H9 (cell line): ENCODE measurements at regions not wholly inside any gene's neighbourhood (a gene's known extent, or its start where the extent isn't known, plus 50 kb on each side); places are given as distances from the start of the nearest gene placed in this dataset.

Experiments
- DNase-seq: peaks from one replicate; pipeline ENCODE4 v3.0.0-alpha.2; 2017
- H2AFZ ChIP-seq: one replicate; pipeline ENCODE4 v1.6.1; 2013; ENCODE audit warnings: mild to moderate bottlenecking, low read length, control low read depth, moderate library complexity
- H2AK5ac ChIP-seq: 2 replicates; pipeline ENCODE4 v1.6.1; 2013; ENCODE audit warnings: low read length, control low read depth, mixed read lengths; ENCODE audit not compliant: insufficient read length
- H2BK120ac ChIP-seq: one replicate; pipeline ENCODE4 v1.6.1; 2013; ENCODE audit warnings: low read depth, mild to moderate bottlenecking, low read length, control low read depth, inconsistent platforms; ENCODE audit not compliant: poor library complexity, severe bottlenecking
- H2BK12ac ChIP-seq: 2 replicates; pipeline ENCODE4 v1.6.1; 2013; ENCODE audit warnings: low read length, control low read depth, mixed read lengths, low read depth; ENCODE audit not compliant: insufficient read length
- H2BK15ac ChIP-seq: 2 replicates; pipeline ENCODE4 v1.6.1; 2013; ENCODE audit warnings: low read depth, low read length, control low read depth
- H2BK20ac ChIP-seq: one replicate; pipeline ENCODE4 v1.6.1; 2013; ENCODE audit warnings: low read depth, mild to moderate bottlenecking, low read length, control low read depth, inconsistent platforms; ENCODE audit not compliant: poor library complexity, severe bottlenecking
- H2BK5ac ChIP-seq: 2 replicates; pipeline ENCODE4 v1.6.1; 2013; ENCODE audit warnings: low read length, control low read depth, mixed read lengths; ENCODE audit not compliant: insufficient read length
- H3K14ac ChIP-seq: 2 replicates; pipeline ENCODE4 v1.6.1; 2013; ENCODE audit warnings: low read length, control low read depth; ENCODE audit not compliant: insufficient read depth
- H3K18ac ChIP-seq: 2 replicates; pipeline ENCODE4 v1.6.1; 2013; ENCODE audit warnings: low read depth, mild to moderate bottlenecking, mixed read lengths, low read length, control low read depth; ENCODE audit not compliant: insufficient read length
- H3K23ac ChIP-seq: 2 replicates; pipeline ENCODE4 v1.6.1; 2013; ENCODE audit warnings: low read length, control low read depth, mixed read lengths, low read depth; ENCODE audit not compliant: insufficient read length
- H3K23me2 ChIP-seq: 2 replicates; pipeline ENCODE4 v1.6.1; 2013; ENCODE audit warnings: low read depth, mild to moderate bottlenecking, mixed read lengths, low read length, control low read depth; ENCODE audit not compliant: insufficient read length, poor library complexity, severe bottlenecking
- H3K27ac ChIP-seq: 2 replicates; pipeline ENCODE4 v1.5.1; 2013; ENCODE audit warnings: low read length, control low read depth, mixed read lengths, low read depth; ENCODE audit not compliant: insufficient read length
- H3K27me3 ChIP-seq: 2 replicates; pipeline ENCODE4 v1.6.1; 2013; ENCODE audit warnings: low read length, control low read depth, inconsistent platforms; ENCODE audit not compliant: insufficient read depth
- H3K4ac ChIP-seq: 2 replicates; pipeline ENCODE4 v1.6.1; 2013; ENCODE audit warnings: low read depth, mild to moderate bottlenecking, control low read depth, inconsistent platforms, low read length, moderate library complexity
- H3K4me1 ChIP-seq: 2 replicates; pipeline ENCODE4 v1.6.1; 2013; ENCODE audit warnings: low read length, control low read depth, inconsistent platforms; ENCODE audit not compliant: insufficient read depth
- H3K4me2 ChIP-seq: 2 replicates; pipeline ENCODE4 v1.6.1; 2013; ENCODE audit warnings: low read length, control low read depth, mixed read lengths; ENCODE audit not compliant: insufficient read length, insufficient read depth
- H3K56ac ChIP-seq: 2 replicates; pipeline ENCODE4 v1.6.1; 2013; ENCODE audit warnings: low read depth, mild to moderate bottlenecking, mixed read lengths, low read length, control low read depth; ENCODE audit not compliant: insufficient read length
- H3K79me1 ChIP-seq: 2 replicates; pipeline ENCODE4 v1.6.1; 2013; ENCODE audit warnings: low read depth, mild to moderate bottlenecking, moderate library complexity, low read length, control low read depth, inconsistent platforms; ENCODE audit not compliant: insufficient read depth, poor library complexity, severe bottlenecking
- H3K79me2 ChIP-seq: 2 replicates; pipeline ENCODE4 v1.6.1; 2013; ENCODE audit warnings: low read length, control low read depth, inconsistent platforms; ENCODE audit not compliant: insufficient read depth
- H3K9ac ChIP-seq: 2 replicates; pipeline ENCODE4 v1.6.1; 2013; ENCODE audit warnings: low read length, control low read depth, mixed read lengths; ENCODE audit not compliant: insufficient read length; ENCODE audit errors: extremely low read depth
- H3K9me3 ChIP-seq: one replicate; pipeline ENCODE4 v1.6.1; 2013; ENCODE audit warnings: low read depth, low read length, inconsistent platforms; ENCODE audit not compliant: control insufficient read depth
- H3T11ph ChIP-seq: one replicate; pipeline ENCODE4 v1.6.1; 2013; ENCODE audit warnings: mild to moderate bottlenecking, low read length, control low read depth, inconsistent platforms
- H4K20me1 ChIP-seq: one replicate; pipeline ENCODE4 v1.6.1; 2013; ENCODE audit not compliant: control insufficient read depth, insufficient read length, insufficient read depth
- H4K5ac ChIP-seq: 2 replicates; pipeline ENCODE4 v1.6.1; 2013; ENCODE audit warnings: low read depth, mild to moderate bottlenecking, mixed read lengths, low read length, control low read depth; ENCODE audit not compliant: insufficient read length
- H4K8ac ChIP-seq: replicated peaks from 2 replicates; pipeline ENCODE4 v1.6.1; 2013; ENCODE audit warnings: low read length, control low read depth, mixed read lengths, low read depth; ENCODE audit not compliant: insufficient read length
- H4K91ac ChIP-seq: 2 replicates; pipeline ENCODE4 v1.6.1; 2013; ENCODE audit warnings: low read depth, mild to moderate bottlenecking, moderate library complexity, mixed read lengths, low read length, control low read depth; ENCODE audit not compliant: insufficient read length
- H3K27ac Mint-ChIP-seq, 3 experiments: 2 replicates in 2 of 3; 3 replicates in 1 of 3; pipeline ENCODE4 v1.8.0; 2020 to 2021; ENCODE audit warnings: mixed read lengths in 3 of 3, mild to moderate bottlenecking in 1 of 3, moderate library complexity in 1 of 3
- H3K27me3 Mint-ChIP-seq: 2 replicates; pipeline ENCODE4 v1.8.0; 2021; ENCODE audit warnings: low read depth, mild to moderate bottlenecking, moderate library complexity, mixed read lengths
- H3K36me3 Mint-ChIP-seq, 3 experiments: 2 replicates in 2 of 3; 3 replicates in 1 of 3; pipeline ENCODE4 v1.8.0; 2020 to 2021; ENCODE audit warnings: low read depth in 3 of 3, mixed read lengths in 3 of 3; ENCODE audit not compliant: insufficient read depth in 1 of 3
- H3K4me1 Mint-ChIP-seq, 2 experiments: 2 replicates each; pipeline ENCODE4 v1.8.0; 2020; ENCODE audit warnings: mixed read lengths in 2 of 2
- H3K4me3 Mint-ChIP-seq, 2 experiments: 2 replicates in 1 of 2; 3 replicates in 1 of 2; pipeline ENCODE4 v1.8.0; 2020 to 2021; ENCODE audit warnings: mild to moderate bottlenecking in 2 of 2, mixed read lengths in 2 of 2, moderate library complexity in 1 of 2
- H3K9me3 Mint-ChIP-seq, 2 experiments: 2 replicates in 1 of 2; 3 replicates in 1 of 2; pipeline ENCODE4 v1.8.0; 2020; ENCODE audit warnings: mild to moderate bottlenecking in 2 of 2, mixed read lengths in 2 of 2, moderate library complexity in 1 of 2
- WGBS: extraction: QIAGEN DNeasy Blood & Tissue Kit; methylation state at CpG from one replicate; pipeline ENCODE4 v1.1.7; 2013; ENCODE audit warnings: missing lambda C conversion rate, low lambda C conversion rate, mixed read lengths; ENCODE audit not compliant: insufficient read length; ENCODE audit errors: extremely low coverage; 5-methylcytosine and 5-hydroxymethylcytosine counted together
- TF ChIP-seq, protein P1 (sequence below): fragments of 200-600 bp; sonication (generic); conservative IDR thresholded peaks from 3 replicates; pipeline ENCODE4 v1.8.0; 2021; ENCODE audit warnings: antibody characterized with exemption, mild to moderate bottlenecking

DNA sequence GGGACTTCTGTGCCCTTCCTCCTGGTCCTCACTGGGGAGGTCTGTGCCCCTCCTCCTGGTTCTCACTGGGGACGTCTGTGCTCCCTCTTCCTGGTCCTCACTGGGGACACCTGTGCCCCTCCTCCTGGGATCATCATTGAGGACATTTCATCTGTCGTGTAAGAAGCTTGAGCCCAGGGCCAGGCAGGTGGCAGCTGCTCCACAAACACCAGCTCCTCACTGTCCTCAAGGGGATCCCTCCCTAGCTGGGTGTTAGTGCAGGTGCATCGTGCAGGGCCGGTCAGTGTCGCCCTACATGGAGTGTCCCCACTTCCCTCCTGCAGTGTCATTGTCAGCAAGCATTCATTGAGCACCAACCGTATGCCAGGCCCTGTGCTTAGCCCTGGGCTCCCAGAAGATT is 312.7 kb downstream of the PTPRU start:
- H3K4me1 ChIP-seq, result no peaks in the 10 kb centered on the region; the same call in 1 of the 2 replicates
- H3K23me2 ChIP-seq, result no peaks in the 10 kb centered on the region
- H3K27me3 Mint-ChIP-seq, result no peaks in the 10 kb centered on the region
- H2BK15ac ChIP-seq, result no peak overlapping the region
- H3K27me3 ChIP-seq, result no peaks in the 10 kb centered on the region
- WGBS, result no CpG with 5 or more reads among the region's 6 CpGs
- no peak overlapping the region for H2AK5ac ChIP-seq
- H3K27ac ChIP-seq, result no peak overlapping the region
- DNase-seq, result no peak
- no peak overlapping the region for H3K18ac ChIP-seq
- no peak overlapping the region for H3K9ac ChIP-seq
- no peak overlapping the region for H3T11ph ChIP-seq
- no peaks in the 10 kb centered on the region for H3K79me1 ChIP-seq
- H3K14ac ChIP-seq, result no peak overlapping the region
- peaks cover 0 to 9% of the 10 kb centered on the region in 2 experiments; a peak in 2 of 4 replicates for H3K4me1 Mint-ChIP-seq
- H3K79me2 ChIP-seq, result no peaks in the 10 kb centered on the region
- H3K4me3 Mint-ChIP-seq, result no peak overlapping the region
- H4K91ac ChIP-seq, result no peak overlapping the region
- H3K27ac Mint-ChIP-seq, result peak overlapping the region in 1 of 3 experiments; percentile 92; a peak in 1 of 7 replicates
- no peaks in the 10 kb centered on the region for H4K20me1 ChIP-seq
- TF ChIP-seq, protein P1, sequence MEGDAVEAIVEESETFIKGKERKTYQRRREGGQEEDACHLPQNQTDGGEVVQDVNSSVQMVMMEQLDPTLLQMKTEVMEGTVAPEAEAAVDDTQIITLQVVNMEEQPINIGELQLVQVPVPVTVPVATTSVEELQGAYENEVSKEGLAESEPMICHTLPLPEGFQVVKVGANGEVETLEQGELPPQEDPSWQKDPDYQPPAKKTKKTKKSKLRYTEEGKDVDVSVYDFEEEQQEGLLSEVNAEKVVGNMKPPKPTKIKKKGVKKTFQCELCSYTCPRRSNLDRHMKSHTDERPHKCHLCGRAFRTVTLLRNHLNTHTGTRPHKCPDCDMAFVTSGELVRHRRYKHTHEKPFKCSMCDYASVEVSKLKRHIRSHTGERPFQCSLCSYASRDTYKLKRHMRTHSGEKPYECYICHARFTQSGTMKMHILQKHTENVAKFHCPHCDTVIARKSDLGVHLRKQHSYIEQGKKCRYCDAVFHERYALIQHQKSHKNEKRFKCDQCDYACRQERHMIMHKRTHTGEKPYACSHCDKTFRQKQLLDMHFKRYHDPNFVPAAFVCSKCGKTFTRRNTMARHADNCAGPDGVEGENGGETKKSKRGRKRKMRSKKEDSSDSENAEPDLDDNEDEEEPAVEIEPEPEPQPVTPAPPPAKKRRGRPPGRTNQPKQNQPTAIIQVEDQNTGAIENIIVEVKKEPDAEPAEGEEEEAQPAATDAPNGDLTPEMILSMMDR, result no peak
- no peak overlapping the region for H4K8ac ChIP-seq
- H3K4me2 ChIP-seq, result no peak overlapping the region
- no peak overlapping the region for H3K23ac ChIP-seq
- no peak overlapping the region for H2BK120ac ChIP-seq
- H3K9me3 ChIP-seq, result no peaks in the 10 kb centered on the region
- no peaks in the 10 kb centered on the region; a peak in 1 of 5 replicates for H3K9me3 Mint-ChIP-seq
- H2BK12ac ChIP-seq, result no peak overlapping the region
- no peak overlapping the region for H2BK5ac ChIP-seq
- H4K5ac ChIP-seq, result no peak overlapping the region
- no peak overlapping the region for H3K4ac ChIP-seq
- H2AFZ ChIP-seq, result no peak overlapping the region
- H3K56ac ChIP-seq, result no peak overlapping the region
- no peaks in the 10 kb centered on the region; a peak in 1 of 7 replicates for H3K36me3 Mint-ChIP-seq
- H2BK20ac ChIP-seq, result no peak overlapping the region
